ENCODE measurements at regions not wholly inside any gene's neighbourhood (a gene's known extent, or its start where the extent isn't known, plus 50 kb on each side); places are given as distances from the start of the nearest gene placed in this dataset.
A peak's percentile ranks its signal among the peaks of the same experiment; 100 is the strongest.
"Not testable (repeated sequence)": the region's sequence is repeated elsewhere in the genome, so short reads cannot be mapped to it uniquely, and the experiment has no call there.

- no peak for DNase-seq (ENCODE audit: low read depth, low spot score)
- H3K4me3 ChIP-seq (ENCODE audit: low read depth, low read length) = no peak overlapping the region
- no peak for TF ChIP-seq CTCF (IDR thresholded peaks at IDR 0.05; ENCODE audit: low read depth, low read length)
- in situ Hi-C loops (cut with HindIII; ENCODE audit: low sequenced_read_pairs) = no loop called here
Measured at GRCh38 chr13:59423708-59424340, 739.9 kb downstream of the DIAPH3 start.

GRCh38 chr13:59424661-59425060 is 739.1 kb downstream of the DIAPH3 start:
- no peak for TF ChIP-seq CTCF (IDR thresholded peaks at IDR 0.05; ENCODE audit: low read depth, low read length)
- in situ Hi-C loops (cut with HindIII; ENCODE audit: low sequenced_read_pairs) = no loop called here
- no peak overlapping the region for H3K4me3 ChIP-seq (ENCODE audit: low read depth, low read length)
- DNase-seq (ENCODE audit: low read depth, low spot score) = peak; percentile 23

GRCh38 chr13:59425211-59425741 is 738.5 kb downstream of the DIAPH3 start:
- TF ChIP-seq CTCF (IDR thresholded peaks at IDR 0.05; ENCODE audit: low read depth, low read length) = no peak
- DNase-seq (ENCODE audit: low read depth, low spot score) = peak; percentile 74
- in situ Hi-C loops (cut with HindIII; ENCODE audit: low sequenced_read_pairs) = no loop called here
- no peak overlapping the region for H3K4me3 ChIP-seq (ENCODE audit: low read depth, low read length)

- no peak for DNase-seq (ENCODE audit: low read depth, low spot score)
- H3K4me3 ChIP-seq (ENCODE audit: low read depth, low read length) = no peak overlapping the region
- in situ Hi-C loops (cut with HindIII; ENCODE audit: low sequenced_read_pairs) = no loop called here
- TF ChIP-seq CTCF (IDR thresholded peaks at IDR 0.05; ENCODE audit: low read depth, low read length) = no peak
Measured at GRCh38 chr13:59435024-59435423, 728.7 kb downstream of the DIAPH3 start.

DNA sequence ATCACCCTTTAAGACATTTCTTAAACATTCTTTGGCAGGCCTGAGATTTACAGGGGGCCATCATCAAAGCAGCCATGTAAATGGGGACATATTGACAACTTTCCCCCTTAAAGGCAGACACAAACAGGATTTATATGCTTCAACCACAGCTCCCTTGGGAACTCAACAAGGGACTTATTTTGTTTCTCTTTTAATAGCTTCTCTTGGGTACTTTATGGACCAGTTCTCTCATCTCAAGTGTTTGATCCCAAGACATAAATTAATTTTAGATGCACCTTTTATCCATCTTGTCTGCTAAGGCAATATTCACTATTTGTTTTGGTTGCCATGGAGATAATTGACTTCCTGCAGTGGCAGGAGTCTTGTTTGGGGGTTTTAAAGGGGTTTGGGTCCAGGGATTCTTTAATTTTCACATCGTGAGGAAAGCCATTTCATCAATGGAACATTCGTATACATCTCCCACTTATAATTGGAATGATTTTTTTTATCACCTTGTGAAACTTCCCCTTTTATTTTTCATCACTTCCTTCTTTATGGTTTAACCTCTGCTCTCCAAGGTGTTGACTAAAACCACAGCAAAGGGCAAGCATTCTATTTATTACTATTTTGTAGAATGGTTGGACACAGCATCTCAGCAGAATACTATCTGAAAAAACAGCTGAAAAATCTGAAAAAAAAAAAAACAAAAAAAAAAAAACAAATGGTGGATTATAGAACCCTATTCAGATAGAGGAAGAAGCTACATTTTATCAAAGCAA is 726.0 kb downstream of the DIAPH3 start:
- H3K4me3 ChIP-seq (ENCODE audit: low read depth, low read length) = no peak overlapping the region
- in situ Hi-C loops (cut with HindIII; ENCODE audit: low sequenced_read_pairs) = no loop called here
- no peak for TF ChIP-seq CTCF (IDR thresholded peaks at IDR 0.05; ENCODE audit: low read depth, low read length)
- no peak for DNase-seq (ENCODE audit: low read depth, low spot score)

- no peak for DNase-seq (ENCODE audit: low read depth, low spot score)
- in situ Hi-C loops (cut with HindIII; ENCODE audit: low sequenced_read_pairs) = no loop called here
- TF ChIP-seq CTCF (IDR thresholded peaks at IDR 0.05; ENCODE audit: low read depth, low read length) = no peak
- no peak overlapping the region for H3K4me3 ChIP-seq (ENCODE audit: low read depth, low read length)
Measured at GRCh38 chr13:59439776-59440428, 723.8 kb downstream of the DIAPH3 start.

DNA sequence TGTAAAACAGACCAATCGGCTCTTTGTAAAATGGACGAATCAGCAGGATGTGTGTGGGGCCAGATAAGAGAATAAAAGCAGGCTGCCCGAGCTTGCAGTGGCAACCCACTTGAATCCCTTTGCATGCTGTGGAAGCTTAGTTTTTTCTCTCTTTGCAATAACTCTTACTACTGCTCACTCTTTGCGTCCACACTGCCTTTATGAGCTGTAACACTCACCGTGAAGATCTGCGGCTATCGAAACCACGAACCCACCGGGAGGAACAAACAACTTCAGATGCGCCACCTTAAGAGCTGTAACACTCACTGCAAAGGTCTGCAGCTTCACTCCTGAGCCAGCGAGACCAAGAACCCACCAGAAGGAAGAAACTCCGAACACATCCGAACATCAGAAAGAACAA is 722.7 kb downstream of the DIAPH3 start:
- in situ Hi-C loops (cut with HindIII; ENCODE audit: low sequenced_read_pairs); H3K4me3 ChIP-seq (ENCODE audit: low read depth, low read length); DNase-seq (ENCODE audit: low read depth, low spot score): not testable (repeated sequence)
